G401 (cell line): ENCODE measurements at regions not wholly inside any gene's neighbourhood (a gene's known extent, or its start where the extent isn't known, plus 50 kb on each side); places are given as distances from the start of the nearest gene placed in this dataset.

Experiments used
- DNase-seq: peaks from one replicate; pipeline ENCODE4 v3.0.0-alpha.2; 2015; ENCODE audit warnings: low spot score
- in situ Hi-C: cut with HindIII; loops from 2 replicates; pipeline ENCODE4 v1.10.0; 2016; ENCODE audit warnings: low sequenced_read_pairs, mixed read lengths

DNA sequence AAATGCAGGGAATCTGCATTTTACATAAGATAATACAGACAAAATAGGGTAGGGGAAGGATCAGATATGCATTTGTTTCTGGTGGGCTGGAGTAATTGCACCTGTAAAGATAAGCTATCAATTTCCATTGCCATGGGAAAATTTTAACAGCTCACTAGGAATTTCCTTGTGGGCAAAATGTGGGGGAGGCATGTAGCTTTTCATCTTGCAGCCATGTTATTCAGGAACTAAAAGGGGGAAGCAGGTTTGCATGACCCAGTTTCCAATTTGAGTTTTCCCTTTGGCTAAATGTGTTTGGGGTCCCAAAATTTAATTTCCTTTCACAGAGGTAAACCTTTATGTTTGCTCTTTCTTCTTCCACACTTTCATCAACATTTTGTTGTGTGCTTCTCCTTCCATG, 624.4 kb downstream of the NYAP2 start:
- in situ Hi-C loops, result no loop called here
- no peak for DNase-seq

DNA sequence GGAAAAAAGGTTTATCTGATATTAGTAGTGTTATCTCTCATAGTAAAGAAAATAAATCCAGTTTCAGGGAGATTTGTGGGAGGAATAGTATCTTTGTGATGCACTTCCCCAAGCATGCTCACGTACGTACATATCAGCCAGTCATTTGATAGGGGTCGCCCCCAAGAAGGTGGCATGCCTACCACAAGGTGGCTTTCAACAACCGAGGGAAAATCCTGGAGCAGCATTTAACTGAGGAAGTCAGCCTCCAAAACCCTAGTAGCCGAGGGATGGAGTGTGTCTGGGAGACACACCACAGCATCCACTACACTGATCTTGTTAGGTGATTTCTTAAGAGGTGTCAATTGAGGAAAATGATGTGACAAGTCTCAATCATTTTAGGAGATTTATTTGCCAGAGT, 623.9 kb downstream of the NYAP2 start:
- DNase-seq, result peak; percentile 8
- in situ Hi-C loops, result no loop called here

DNA sequence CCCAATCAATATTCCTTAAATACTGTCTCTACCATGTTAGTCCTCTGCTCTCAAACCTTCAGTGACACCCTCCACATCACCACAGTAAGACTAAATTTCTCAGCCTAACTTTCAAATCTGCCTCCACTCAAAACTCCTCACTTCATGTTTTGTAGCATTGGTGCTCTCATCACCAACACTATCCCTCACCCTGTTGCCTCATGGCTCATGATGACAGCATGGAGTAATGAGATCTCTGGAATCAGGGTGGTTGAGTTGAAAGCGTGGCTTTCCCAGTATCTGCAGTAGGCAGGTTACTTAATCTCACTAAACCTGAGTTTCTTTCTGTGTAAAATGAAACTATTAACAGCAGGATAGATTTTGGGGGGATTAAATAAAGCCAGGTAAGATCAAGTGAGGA, 621.4 kb downstream of the NYAP2 start:
- DNase-seq, result no peak
- in situ Hi-C loops, result no loop called here

DNA sequence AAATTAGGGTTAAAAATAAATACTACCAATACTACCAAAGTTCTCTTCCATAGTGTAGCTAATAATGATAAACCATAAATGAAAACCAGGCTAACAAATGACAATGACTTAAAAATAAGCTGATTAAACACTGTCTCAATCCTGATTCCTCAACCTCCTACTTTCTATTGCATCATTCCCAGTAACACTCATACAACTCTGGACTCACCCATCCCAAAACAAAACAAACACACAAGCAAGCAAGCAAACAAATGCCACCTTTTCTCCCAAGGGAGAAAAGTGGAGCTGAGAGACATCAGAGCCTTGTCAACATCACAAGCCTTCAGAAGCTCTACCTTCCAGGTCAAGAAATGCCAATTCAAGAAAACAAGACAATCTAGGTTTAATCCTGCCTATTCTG, 620.7 kb downstream of the NYAP2 start:
- DNase-seq, result no peak
- in situ Hi-C loops, result no loop called here

DNA sequence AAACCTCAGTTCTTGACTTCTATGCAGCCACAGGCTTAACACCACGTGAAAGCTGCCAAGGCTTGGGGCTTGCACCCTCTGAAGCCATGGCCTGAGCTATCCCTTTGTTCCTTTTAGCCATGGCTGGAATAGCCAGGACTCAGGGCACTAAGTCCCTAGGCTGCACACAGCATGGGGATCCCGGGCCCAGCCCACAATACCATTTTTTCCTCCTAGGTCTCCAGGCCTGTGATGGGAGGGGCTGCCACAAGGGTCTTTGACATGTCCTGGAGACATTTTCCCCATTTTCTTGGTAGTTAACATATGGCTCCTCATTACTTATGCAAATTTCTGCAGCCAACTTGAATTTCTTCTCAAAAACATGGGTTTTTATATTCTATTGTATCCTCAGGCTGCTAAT, 619.1 kb downstream of the NYAP2 start:
- in situ Hi-C loops, result no loop called here
- DNase-seq, result no peak

DNA sequence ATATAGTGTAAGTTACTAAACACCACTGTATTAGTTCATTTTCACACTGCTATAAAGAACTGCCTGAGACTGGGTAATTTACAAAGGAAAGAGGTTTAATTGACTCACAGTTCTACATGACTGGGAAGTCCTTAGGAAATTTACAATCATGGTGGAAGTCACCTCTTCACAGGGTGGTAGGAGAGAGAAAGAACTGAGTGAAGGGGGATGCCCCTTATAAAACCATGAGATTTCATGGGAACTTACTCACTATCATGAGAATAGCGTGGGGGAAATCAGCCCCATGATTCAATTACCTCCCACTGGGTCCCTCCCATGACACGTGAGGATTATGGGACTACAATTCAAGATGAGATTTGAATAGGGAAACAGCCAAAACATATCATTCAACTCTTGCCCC, 618.0 kb downstream of the NYAP2 start:
- in situ Hi-C loops, result no loop called here

DNA sequence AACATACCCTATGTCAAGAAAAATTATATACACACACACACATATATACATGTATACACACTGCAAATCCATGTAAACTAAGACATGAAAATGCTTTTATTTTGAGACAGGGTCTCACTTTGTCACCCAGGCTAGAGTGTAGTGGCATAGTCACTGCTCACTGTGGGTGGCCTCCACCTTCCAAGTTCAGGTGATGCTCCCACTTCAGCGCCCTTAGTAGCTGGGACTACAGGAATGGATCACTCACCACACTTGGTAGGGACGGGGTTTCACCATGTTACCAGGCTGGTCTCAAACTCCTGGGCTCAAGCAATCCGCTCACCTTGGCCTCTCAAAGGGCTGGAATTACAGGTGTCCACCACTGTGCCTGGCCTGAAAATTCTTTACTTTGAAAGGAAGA, 617.6 kb downstream of the NYAP2 start:
- DNase-seq, result no peak
- in situ Hi-C loops, result no loop called here

More for the DNA sequence above, 618.0 kb downstream of the NYAP2 start:
- no peak for DNase-seq

DNA sequence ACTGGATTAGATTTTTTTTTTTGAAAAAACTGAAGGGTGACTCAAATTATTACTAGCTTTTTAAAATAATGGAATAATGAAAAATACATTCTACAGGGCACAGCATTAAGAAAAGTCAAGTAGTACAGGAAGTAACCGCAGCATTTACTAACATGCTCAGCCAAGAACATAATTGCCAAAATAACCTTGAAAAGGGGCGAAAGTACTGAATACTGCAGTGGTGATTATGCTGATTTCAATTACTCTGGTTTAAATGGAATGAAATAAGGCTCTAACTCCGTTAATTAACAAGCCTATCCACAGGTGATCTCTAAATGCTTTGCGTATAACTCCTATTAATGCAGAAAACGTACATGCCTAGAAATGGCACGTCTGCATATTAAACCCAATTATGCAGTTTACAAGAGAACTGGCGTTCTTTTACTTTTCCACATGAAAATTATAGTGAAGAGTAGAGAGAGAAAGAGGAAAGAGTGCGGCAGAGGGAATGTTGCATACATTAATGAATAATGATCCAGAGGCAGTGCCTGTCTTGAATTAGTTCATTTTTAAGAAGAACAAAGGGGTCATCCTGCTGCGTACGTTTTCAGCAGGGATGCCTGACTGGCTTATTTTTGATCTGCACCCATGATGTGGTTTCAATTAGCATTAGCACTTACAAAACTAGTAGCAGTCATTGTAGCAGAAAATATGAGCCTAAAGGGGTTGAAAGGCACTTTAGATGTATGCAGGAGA, 612.4 kb downstream of the NYAP2 start:
- DNase-seq, result no peak

DNA sequence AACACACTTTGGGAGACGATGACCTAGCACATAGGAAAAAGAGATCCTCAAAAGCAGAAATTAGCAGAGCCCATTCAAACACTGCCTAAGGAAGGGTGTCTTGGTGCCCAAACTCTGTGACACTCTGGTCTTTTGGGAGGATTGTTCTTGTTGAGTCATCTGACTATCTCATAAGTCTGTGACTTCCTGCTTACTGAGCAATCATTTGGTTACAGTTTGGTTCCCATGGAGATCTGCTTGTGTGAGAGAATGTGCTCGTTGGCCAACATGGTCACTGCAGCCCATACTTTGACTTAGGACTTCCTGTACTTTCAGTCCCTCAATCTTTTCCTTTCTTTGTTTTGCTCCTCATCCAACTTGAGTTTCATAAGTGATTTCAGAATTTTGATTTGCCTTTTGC, 602.9 kb downstream of the NYAP2 start:
- in situ Hi-C loops, result no loop called here
- DNase-seq, result no peak

More for the DNA sequence above, 612.4 kb downstream of the NYAP2 start:
- in situ Hi-C loops, result no loop called here

DNA sequence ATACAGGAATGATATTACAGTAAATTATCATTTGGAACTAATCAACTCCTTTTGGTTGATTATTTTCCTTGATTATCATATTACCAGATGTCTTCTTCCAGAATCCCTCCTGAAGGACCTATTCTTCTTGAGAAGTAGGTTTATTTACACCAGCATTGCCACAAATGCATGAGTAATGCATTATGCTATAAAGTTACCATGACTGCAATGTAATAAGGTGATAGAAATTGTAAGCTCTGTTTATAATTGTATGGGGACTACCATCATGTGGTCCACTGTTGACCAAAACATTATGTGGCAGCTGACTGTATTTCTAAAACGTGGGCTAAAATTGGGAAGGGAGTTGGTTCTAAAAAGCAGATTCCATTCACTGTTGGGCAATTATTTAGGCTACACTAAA, 602.2 kb downstream of the NYAP2 start:
- in situ Hi-C loops, result no loop called here
- no peak for DNase-seq

DNA sequence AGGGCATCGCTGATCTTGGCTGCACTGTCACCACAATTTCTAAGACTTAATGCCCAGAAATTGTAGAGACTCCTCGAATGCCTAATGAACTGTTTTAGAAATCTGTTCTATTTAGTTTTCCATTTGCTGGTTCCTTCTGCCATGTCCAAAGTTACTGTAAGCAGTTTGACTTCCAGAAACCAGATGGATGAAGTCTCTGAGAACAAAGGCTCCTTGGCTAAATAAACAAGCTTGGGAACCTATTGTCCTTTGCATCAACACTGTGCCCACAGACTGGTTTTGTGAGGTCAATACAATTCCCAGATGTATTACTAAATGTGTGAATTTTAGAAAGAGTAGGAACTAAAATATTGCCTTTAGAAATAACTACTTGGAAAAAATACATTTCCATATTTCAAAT, 600.2 kb downstream of the NYAP2 start:
- in situ Hi-C loops, result no loop called here
- DNase-seq, result peak; percentile 8

DNA sequence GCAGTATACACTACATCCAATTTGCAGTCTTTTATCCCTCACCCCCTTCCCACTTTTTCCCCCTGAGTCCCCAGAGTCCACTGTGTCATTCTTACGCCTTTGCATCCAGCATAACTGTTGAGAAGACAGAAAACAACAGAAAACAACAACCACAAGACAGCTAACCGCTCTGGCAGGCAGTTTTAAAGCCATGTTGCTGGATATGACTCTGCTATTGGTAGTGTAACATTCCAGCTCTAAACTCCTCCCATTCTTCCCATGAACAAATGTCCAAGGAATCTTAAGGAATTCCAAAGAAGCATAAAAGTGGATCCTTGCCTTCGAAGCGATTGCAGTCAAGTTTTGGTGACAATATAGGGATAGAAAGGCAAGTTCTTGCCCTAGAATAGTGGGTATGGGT, 599.1 kb downstream of the NYAP2 start:
- DNase-seq, result no peak
- in situ Hi-C loops, result no loop called here

DNA sequence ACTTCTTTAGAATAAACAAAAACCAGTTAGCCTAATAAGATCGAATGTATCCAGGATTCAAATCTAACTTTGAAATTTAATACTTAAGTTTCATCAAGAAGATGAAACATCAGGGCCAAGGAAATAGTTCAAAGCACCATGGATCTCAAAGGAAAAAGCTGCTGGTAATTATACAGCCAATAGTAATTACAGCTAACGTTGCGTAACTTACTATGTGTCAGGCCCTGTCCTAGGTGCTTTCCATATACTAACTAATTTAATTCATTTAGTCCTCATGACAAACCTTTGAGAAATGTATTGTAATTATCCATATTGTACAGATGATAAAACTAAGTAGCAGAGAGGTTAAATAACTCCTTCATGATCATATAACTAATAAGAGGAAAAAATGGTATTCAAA, 598.6 kb downstream of the NYAP2 start:
- in situ Hi-C loops, result no loop called here
- DNase-seq, result no peak

DNA sequence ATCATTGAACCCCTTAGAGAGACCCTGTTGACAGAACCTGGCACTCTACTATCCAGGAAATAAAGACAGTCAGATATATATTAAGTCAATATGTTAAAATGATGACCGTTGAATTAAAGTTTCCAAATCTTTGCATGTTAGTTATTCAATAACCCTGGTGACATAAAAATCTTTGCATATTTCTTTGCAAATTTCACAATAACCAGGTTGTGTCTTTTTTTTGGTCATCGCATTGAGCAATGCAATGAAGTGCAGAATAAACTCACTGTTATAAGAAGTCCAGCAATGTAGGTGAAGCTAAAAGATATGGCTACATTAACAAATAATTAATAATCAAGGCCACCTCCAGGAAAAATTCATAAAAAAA, 596.9 kb downstream of the NYAP2 start:
- in situ Hi-C loops, result no loop called here
- DNase-seq, result no peak

DNA sequence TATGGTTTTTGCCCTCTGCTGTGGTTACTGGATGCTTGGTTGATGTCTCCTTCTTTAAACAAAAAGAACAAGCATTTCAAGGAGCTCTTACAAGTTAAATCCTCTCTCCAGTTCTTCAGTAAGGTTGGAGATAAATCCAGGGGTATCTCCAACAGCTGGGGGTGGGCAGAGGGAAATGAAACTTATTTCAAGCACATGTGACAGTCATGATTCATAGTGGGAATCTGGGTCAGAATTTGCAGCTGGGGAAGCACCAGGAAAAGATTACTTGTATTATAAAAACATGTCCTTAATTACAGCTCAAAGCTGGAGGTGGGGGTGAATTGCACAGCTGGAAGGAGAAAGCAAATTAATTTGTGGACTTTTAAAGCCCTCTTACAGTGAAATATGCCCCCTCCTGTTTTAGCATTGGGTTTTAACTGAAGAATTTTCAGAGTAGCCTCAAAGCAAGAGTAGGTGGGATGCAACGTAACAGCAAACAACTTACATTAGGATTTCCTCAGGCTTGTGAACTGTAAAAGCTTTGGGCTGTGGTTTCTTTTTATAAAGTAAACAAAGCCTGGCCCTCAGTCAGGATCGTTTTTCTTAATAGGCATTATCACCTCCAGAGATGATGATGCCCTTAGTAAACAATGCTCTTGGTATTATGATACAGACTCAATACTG, 596.4 kb downstream of the NYAP2 start:
- in situ Hi-C loops, result no loop called here
- DNase-seq, result no peak

DNA sequence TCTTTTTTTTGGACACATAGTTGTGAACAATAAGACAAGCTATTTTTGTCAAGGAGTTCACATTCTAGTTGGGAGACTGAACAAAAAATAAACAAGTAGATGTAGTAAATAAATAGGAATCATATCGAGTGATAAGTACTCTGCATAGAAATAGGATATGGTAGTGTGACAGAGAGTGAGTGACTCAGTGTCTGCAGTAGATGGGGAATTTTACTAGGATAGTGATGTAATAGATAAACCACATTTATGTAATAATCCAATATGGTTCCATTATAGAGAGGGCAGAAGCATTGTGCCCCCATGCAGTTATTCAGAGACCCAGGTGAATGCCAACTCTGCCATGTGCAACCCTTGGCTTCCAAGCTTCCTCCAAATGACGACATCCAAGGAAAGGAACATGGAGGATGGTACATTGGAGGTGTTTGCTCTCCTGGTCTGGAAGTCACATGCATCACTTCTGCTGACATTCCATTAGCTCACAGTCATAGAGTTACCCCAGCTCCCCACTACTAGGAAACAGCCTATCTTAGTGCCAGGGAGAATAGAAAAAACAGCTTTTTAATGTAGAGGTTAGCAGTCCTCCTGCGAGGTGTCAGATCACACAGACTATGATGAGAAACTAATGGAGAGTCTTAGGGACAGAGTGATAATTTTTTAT, 595.4 kb downstream of the NYAP2 start:
- in situ Hi-C loops, result no loop called here
- DNase-seq, result no peak

DNA sequence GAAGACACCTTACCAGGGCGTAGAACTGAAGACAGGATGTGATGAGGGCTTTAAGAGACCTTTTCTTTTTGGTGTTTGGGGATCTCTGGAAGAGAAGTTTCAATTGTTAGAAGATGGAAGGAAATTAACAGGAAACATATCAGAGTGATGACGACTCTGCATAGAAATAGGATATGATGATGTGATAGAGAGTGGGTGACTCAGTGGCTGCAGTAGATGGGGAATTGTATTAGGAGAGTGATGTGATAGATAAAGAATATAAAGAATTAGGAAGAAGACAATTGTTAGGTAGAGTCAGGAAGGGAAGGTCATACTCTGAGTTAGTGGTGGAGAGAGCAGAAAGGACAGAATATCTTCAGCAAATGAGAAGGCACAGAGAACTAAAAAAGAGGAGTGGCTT, 593.9 kb downstream of the NYAP2 start:
- in situ Hi-C loops, result no loop called here
- DNase-seq, result no peak

DNA sequence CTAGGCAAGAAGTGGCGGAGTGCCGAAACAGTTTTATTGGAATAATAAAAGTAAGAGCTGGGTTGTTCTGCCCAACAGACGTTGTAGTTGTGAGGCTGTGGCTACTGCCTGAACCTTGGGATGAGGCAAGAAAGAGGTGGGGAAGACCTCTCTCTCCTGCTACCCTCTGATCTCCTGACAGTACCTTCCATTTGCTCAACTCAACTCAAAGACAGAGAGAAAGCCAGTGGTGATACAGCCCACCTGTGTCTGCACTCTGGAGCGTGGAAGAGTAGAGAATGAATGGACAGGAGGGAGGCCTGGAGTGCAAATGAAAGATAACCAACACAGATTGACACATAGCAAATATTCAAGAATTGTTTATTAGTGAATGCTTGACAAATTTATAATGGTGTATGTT, 590.3 kb downstream of the NYAP2 start:
- no peak for DNase-seq
- in situ Hi-C loops, result no loop called here

DNA sequence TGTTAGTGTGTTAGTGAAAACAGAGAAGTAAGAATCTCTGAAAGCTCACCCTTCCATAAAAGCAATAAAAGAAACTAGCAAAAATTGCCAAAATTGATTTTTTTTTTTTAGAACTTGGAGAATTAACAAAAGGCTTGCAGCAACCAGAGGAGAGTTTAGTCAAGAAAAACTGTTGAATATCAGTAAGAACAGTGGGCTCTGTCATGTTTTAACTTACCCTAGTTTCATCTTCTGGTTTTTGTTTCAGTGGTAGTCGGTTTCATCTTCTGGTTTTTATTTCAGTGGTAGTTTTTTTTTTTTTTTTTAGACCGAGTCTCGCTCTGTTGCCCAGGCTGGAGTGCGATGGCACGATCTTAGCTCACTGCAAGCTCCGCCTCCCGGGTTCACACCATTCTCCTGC, 580.9 kb downstream of the NYAP2 start:
- no peak for DNase-seq
- in situ Hi-C loops, result no loop called here

DNA sequence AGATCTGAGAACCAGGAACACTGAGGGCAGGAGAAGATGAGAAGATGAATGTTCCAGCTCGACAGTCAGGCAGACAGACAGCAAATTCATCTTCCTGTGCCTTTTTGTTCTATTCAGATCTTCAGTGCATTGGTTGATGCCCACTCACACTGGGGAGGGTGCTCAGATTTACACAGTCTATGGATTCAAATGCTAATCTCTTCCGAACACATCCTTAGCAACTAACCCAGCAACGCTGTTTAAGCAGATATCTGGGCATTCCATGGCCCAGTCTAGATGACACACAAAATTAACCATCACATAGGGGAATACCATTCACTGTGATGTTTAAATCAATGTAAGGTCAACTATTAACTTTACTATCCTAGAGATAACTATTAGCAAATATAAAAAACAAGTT, 571.9 kb downstream of the NYAP2 start:
- in situ Hi-C loops, result no loop called here
- DNase-seq, result no peak

DNA sequence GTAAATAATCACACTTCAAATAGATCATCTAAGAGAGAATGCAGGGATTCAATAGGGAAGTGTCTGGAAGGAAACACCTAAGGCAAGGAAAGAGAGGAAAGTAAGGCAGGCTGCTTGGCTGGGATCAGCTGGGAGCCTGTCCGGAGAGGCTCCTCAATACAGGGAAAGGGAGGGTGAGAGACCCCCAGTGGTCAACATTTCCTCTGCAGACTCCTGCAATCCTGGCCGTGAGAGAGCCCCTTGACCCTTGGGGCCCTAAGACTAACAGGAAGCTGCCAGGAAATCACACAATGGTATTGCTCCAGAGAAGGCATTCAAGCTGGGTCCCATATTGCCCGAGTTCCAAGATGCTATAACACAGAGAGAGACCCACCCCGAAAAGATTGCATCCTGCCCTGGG, 549.4 kb downstream of the NYAP2 start:
- in situ Hi-C loops, result no loop called here
- no peak for DNase-seq
